ENCODE measurements at regions not wholly inside any gene's neighbourhood (a gene's known extent, or its start where the extent isn't known, plus 50 kb on each side); places are given as distances from the start of the nearest gene placed in this dataset.

- no peak for TF ChIP-seq REST (IDR thresholded peaks at IDR 0.05; ENCODE audit: borderline replicate concordance)
- no peak for TF ChIP-seq CTCF (IDR thresholded peaks at IDR 0.05; ENCODE audit: poor library complexity, severe bottlenecking)
- no peak for TF ChIP-seq EP300 (conservative IDR thresholded peaks at IDR 0.05; ENCODE audit: poor library complexity, severe bottlenecking)
- no peak for TF ChIP-seq TAF1 (IDR thresholded peaks at IDR 0.05; ENCODE audit: low read depth)
Measured at GRCh38 chr12:111296906-111297463, 71.9 kb downstream of the PHETA1 start.
